ENCODE measurements at regions not wholly inside any gene's neighbourhood (a gene's known extent, or its start where the extent isn't known, plus 50 kb on each side); places are given as distances from the start of the nearest gene placed in this dataset.
"Not testable (repeated sequence)": the region's sequence is repeated elsewhere in the genome, so short reads cannot be mapped to it uniquely, and the experiment has no call there.

- no peaks in the 10 kb centered on the region for H3K36me3 Mint-ChIP-seq
- H3K27me3 ChIP-seq (ENCODE audit: control insufficient read depth, insufficient read depth, low read length) = no peaks in the 10 kb centered on the region
- no peaks in the 10 kb centered on the region for H3K36me3 ChIP-seq (ENCODE audit: control insufficient read depth, insufficient read depth, low read length)
- no peak overlapping the region for H3K27ac ChIP-seq (ENCODE audit: insufficient read depth, low read length, poor library complexity, severe bottlenecking)
- no peak for DNase-seq
- no peak overlapping the region for H3K4me3 Mint-ChIP-seq
- H3K27me3 Mint-ChIP-seq = no peaks in the 10 kb centered on the region
- no peak overlapping the region for H3K4me3 ChIP-seq (ENCODE audit: low read depth, low read length)
- no peak for ATAC-seq (ENCODE audit: low read depth in 2 of 2)
- no peaks in the 10 kb centered on the region for H3K9me3 ChIP-seq (ENCODE audit: control insufficient read depth in 2 of 2, low read length in 2 of 2)
- peaks cover 0 to 5% (median 0%) of the 10 kb centered on the region in 7 donors for H3K9me3 Mint-ChIP-seq
- no peak overlapping the region for H3K27ac Mint-ChIP-seq
- no peaks in the 10 kb centered on the region for H3K4me1 ChIP-seq (ENCODE audit: control insufficient read depth, insufficient read depth, low read length, poor library complexity, severe bottlenecking)
- no peaks in the 10 kb centered on the region for H3K4me1 Mint-ChIP-seq
These were observed 114.0 kb upstream of the SLC35G4 start for GRCh38 chr18:11495441-11495840.

DNA sequence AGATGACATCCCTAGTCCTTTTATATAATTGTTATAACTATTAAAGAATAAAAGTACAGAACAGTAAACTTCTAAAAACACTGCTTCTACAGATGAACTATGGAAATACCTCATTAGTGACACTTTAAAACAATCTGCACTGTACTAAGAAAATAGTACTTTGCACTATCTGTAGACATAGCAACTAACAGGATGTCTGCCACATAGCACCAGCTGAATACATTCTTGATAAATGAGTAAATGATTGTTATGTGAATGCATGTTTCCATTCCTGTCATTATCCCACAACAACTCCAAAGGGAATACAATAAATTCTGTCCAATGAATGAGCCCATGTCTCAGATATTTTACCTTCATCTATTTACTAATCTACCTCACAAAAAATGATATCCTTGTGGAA, 115.3 kb upstream of the SLC35G4 start:
- H3K36me3 ChIP-seq (ENCODE audit: control insufficient read depth, insufficient read depth, low read length) = no peaks in the 10 kb centered on the region
- H3K36me3 Mint-ChIP-seq = no peaks in the 10 kb centered on the region
- no peaks in the 10 kb centered on the region for H3K27me3 ChIP-seq (ENCODE audit: control insufficient read depth, insufficient read depth, low read length)
- H3K4me1 ChIP-seq (ENCODE audit: control insufficient read depth, insufficient read depth, low read length, poor library complexity, severe bottlenecking) = no peaks in the 10 kb centered on the region
- peaks cover 0 to 5% (median 0%) of the 10 kb centered on the region in 7 donors for H3K9me3 Mint-ChIP-seq
- ATAC-seq (ENCODE audit: low read depth in 2 of 2) = no peak
- H3K4me3 Mint-ChIP-seq = no peak overlapping the region
- no peaks in the 10 kb centered on the region for H3K4me1 Mint-ChIP-seq
- no peak for DNase-seq
- no peak overlapping the region for H3K27ac Mint-ChIP-seq
- no peaks in the 10 kb centered on the region for H3K27me3 Mint-ChIP-seq
- no peak overlapping the region for H3K27ac ChIP-seq (ENCODE audit: insufficient read depth, low read length, poor library complexity, severe bottlenecking)
- H3K9me3 ChIP-seq (ENCODE audit: control insufficient read depth in 2 of 2, low read length in 2 of 2) = no peaks in the 10 kb centered on the region
- no peak overlapping the region for H3K4me3 ChIP-seq (ENCODE audit: low read depth, low read length)

DNA sequence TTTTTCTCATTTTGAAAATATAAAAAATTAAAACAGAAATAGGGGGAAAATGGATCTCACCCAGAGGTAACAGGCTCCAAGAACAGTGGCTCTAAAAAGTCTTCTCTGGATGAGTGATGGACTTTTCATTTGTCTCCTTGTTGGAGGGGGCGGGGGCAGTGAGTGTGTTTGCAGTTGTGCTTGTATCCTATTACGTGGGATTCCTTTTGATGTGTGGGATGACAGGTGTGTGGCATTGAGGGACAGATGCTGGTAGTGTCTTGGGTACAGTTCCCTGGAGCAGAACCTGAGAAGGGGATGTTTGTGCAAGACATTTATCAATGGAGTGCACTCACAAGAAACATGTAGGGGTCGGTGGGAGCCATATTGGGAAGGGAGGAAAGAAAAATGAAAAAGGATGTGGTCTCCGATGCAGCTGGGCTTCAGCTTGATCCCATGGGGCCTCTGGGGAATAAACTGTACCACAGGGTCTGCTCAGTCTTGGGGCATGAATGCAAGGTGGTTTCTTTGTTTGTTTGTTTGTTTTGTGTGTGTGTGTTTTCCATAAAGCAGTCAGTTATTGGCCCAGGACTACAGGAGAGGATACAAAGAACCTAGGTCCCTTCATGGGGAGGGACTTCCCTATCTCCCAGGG, 120.0 kb upstream of the SLC35G4 start:
- no peaks in the 10 kb centered on the region for H3K4me1 Mint-ChIP-seq
- H3K9me3 Mint-ChIP-seq = peaks cover 0 to 7% (median 0%) of the 10 kb centered on the region in 7 donors
- Histone ChIP-seq H3K4me3 (ENCODE audit: low read depth, low read length) (no peak overlapping the region), H3K27me3 (ENCODE audit: control insufficient read depth, insufficient read depth, low read length) (no peaks in the 10 kb centered on the region), H3K4me1 (ENCODE audit: control insufficient read depth, insufficient read depth, low read length, poor library complexity, severe bottlenecking) (no peaks in the 10 kb centered on the region), H3K9me3 (ENCODE audit: control insufficient read depth in 2 of 2, low read length in 2 of 2) (no peaks in the 10 kb centered on the region), H3K27ac (ENCODE audit: insufficient read depth, low read length, poor library complexity, severe bottlenecking) (no peak overlapping the region), H3K36me3 (ENCODE audit: control insufficient read depth, insufficient read depth, low read length) (no peaks in the 10 kb centered on the region)
- no peak overlapping the region for H3K4me3 Mint-ChIP-seq
- no peak overlapping the region for H3K27ac Mint-ChIP-seq
- H3K27me3 Mint-ChIP-seq = no peaks in the 10 kb centered on the region
- ATAC-seq (ENCODE audit: low read depth in 2 of 2) = no peak
- DNase-seq = no peak
- no peaks in the 10 kb centered on the region for H3K36me3 Mint-ChIP-seq

GRCh38 chr18:11488175-11488574, 121.2 kb upstream of the SLC35G4 start:
- Mint-ChIP-seq H3K4me3 (no peak overlapping the region), H3K27ac (no peak overlapping the region), H3K36me3 (no peaks in the 10 kb centered on the region), H3K9me3 (peaks cover 0 to 8% (median 0%) of the 10 kb centered on the region in 7 donors), H3K27me3 (no peaks in the 10 kb centered on the region), H3K4me1 (no peaks in the 10 kb centered on the region)
- Histone ChIP-seq H3K4me3 (ENCODE audit: low read depth, low read length) (no peak overlapping the region), H3K27ac (ENCODE audit: insufficient read depth, low read length, poor library complexity, severe bottlenecking) (no peak overlapping the region), H3K27me3 (ENCODE audit: control insufficient read depth, insufficient read depth, low read length) (no peaks in the 10 kb centered on the region), H3K4me1 (ENCODE audit: control insufficient read depth, insufficient read depth, low read length, poor library complexity, severe bottlenecking) (no peaks in the 10 kb centered on the region), H3K9me3 (ENCODE audit: control insufficient read depth in 2 of 2, low read length in 2 of 2) (no peaks in the 10 kb centered on the region), H3K36me3 (ENCODE audit: control insufficient read depth, insufficient read depth, low read length) (no peaks in the 10 kb centered on the region)
- DNase-seq (no peak), ATAC-seq (ENCODE audit: low read depth in 2 of 2) (no peak)

- no peak overlapping the region for H3K27ac ChIP-seq (ENCODE audit: insufficient read depth, low read length, poor library complexity, severe bottlenecking)
- ATAC-seq (ENCODE audit: low read depth in 2 of 2) = no peak
- Mint-ChIP-seq H3K4me1 (no peaks in the 10 kb centered on the region), H3K9me3 (peaks cover 0 to 8% (median 0%) of the 10 kb centered on the region in 7 donors), H3K36me3 (no peaks in the 10 kb centered on the region), H3K27me3 (no peaks in the 10 kb centered on the region), H3K4me3 (no peak overlapping the region), H3K27ac (no peak overlapping the region)
- no peak for DNase-seq
- H3K27me3 ChIP-seq (ENCODE audit: control insufficient read depth, insufficient read depth, low read length) = no peaks in the 10 kb centered on the region
- H3K36me3 ChIP-seq (ENCODE audit: control insufficient read depth, insufficient read depth, low read length) = no peaks in the 10 kb centered on the region
- H3K4me3 ChIP-seq (ENCODE audit: low read depth, low read length) = no peak overlapping the region
- no peaks in the 10 kb centered on the region for H3K4me1 ChIP-seq (ENCODE audit: control insufficient read depth, insufficient read depth, low read length, poor library complexity, severe bottlenecking)
- H3K9me3 ChIP-seq (ENCODE audit: control insufficient read depth in 2 of 2, low read length in 2 of 2) = no peaks in the 10 kb centered on the region
These were observed 122.0 kb upstream of the SLC35G4 start for GRCh38 chr18:11487390-11487789.

DNA sequence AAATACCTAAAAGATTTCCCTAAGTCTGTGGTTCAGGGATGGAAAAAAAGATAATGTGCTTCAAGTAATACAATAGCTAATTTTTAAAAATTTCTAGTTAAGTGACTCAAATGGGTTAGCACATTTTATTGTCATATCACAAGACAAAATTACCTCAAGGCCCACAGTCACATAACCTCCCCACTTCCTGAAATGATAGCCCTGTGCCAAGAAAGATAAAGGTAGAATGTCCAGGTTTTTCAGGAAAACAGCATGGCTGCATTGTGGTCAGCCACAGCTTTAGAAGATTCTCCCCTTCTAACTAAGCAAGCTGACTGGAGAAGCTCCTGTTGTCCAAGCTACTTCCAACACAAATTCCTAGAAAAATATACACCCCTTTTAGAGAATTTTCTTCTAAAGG, 127.1 kb upstream of the SLC35G4 start:
- no peaks in the 10 kb centered on the region for H3K4me1 Mint-ChIP-seq
- H3K27ac Mint-ChIP-seq = no peak overlapping the region
- no peaks in the 10 kb centered on the region for H3K4me1 ChIP-seq (ENCODE audit: control insufficient read depth, insufficient read depth, low read length, poor library complexity, severe bottlenecking)
- no peaks in the 10 kb centered on the region for H3K27me3 ChIP-seq (ENCODE audit: control insufficient read depth, insufficient read depth, low read length)
- DNase-seq (no peak), ATAC-seq (ENCODE audit: low read depth in 2 of 2) (no peak)
- H3K36me3 ChIP-seq (ENCODE audit: control insufficient read depth, insufficient read depth, low read length) = no peaks in the 10 kb centered on the region
- no peaks in the 10 kb centered on the region for H3K27me3 Mint-ChIP-seq
- no peaks in the 10 kb centered on the region for H3K9me3 ChIP-seq (ENCODE audit: control insufficient read depth in 2 of 2, low read length in 2 of 2)
- no peak overlapping the region for H3K4me3 ChIP-seq (ENCODE audit: low read depth, low read length)
- peaks cover 0 to 7% (median 0%) of the 10 kb centered on the region in 7 donors for H3K9me3 Mint-ChIP-seq
- no peak overlapping the region for H3K4me3 Mint-ChIP-seq
- H3K36me3 Mint-ChIP-seq = no peaks in the 10 kb centered on the region
- H3K27ac ChIP-seq (ENCODE audit: insufficient read depth, low read length, poor library complexity, severe bottlenecking) = no peak overlapping the region

- no peaks in the 10 kb centered on the region for H3K4me1 Mint-ChIP-seq
- peaks cover 0 to 14% (median 0%) of the 10 kb centered on the region in 7 donors for H3K9me3 Mint-ChIP-seq
- no peaks in the 10 kb centered on the region for H3K9me3 ChIP-seq (ENCODE audit: control insufficient read depth in 2 of 2, low read length in 2 of 2)
- ATAC-seq (ENCODE audit: low read depth in 2 of 2) = no peak
- no peak for DNase-seq
- H3K27ac ChIP-seq (ENCODE audit: insufficient read depth, low read length, poor library complexity, severe bottlenecking) = no peak overlapping the region
- H3K4me1 ChIP-seq (ENCODE audit: control insufficient read depth, insufficient read depth, low read length, poor library complexity, severe bottlenecking) = no peaks in the 10 kb centered on the region
- H3K4me3 Mint-ChIP-seq = no peak overlapping the region
- no peak overlapping the region for H3K27ac Mint-ChIP-seq
- H3K27me3 ChIP-seq (ENCODE audit: control insufficient read depth, insufficient read depth, low read length) = no peaks in the 10 kb centered on the region
- no peaks in the 10 kb centered on the region for H3K36me3 ChIP-seq (ENCODE audit: control insufficient read depth, insufficient read depth, low read length)
- H3K4me3 ChIP-seq (ENCODE audit: low read depth, low read length) = no peak overlapping the region
- no peaks in the 10 kb centered on the region for H3K27me3 Mint-ChIP-seq
- no peaks in the 10 kb centered on the region for H3K36me3 Mint-ChIP-seq
These were observed 128.7 kb upstream of the SLC35G4 start for GRCh38 chr18:11480692-11481091.

DNA sequence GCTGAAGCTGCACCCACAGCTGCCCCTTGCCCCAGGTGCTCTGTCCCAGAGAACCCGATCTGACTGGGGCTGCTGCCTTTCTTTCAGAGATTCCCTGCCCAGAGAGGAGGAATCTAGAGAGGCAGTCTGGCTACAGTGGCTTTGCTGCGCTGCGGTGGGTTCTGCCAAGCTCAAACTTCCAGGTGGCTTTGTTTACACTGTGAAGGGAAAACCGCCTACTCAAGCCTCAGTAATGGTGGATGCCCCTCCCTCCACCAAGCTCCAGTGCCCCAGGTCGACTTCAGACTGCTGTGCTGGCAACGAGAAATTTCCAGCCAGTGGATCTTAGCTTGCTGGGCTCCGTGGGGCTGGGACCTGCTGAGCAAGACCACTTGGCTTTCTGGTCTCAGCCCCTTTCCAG, 130.4 kb upstream of the SLC35G4 start:
- H3K27ac Mint-ChIP-seq; ATAC-seq (ENCODE audit: low read depth in 2 of 2): not testable (repeated sequence)

More for the DNA sequence above, 130.4 kb upstream of the SLC35G4 start:
- not testable (repeated sequence) for H3K27ac ChIP-seq (ENCODE audit: insufficient read depth, low read length, poor library complexity, severe bottlenecking); H3K9me3 ChIP-seq (ENCODE audit: control insufficient read depth in 2 of 2, low read length in 2 of 2); H3K36me3 ChIP-seq (ENCODE audit: control insufficient read depth, insufficient read depth, low read length); H3K27me3 Mint-ChIP-seq; H3K4me3 Mint-ChIP-seq; DNase-seq; H3K36me3 Mint-ChIP-seq; H3K4me1 Mint-ChIP-seq; H3K4me1 ChIP-seq (ENCODE audit: control insufficient read depth, insufficient read depth, low read length, poor library complexity, severe bottlenecking); H3K4me3 ChIP-seq (ENCODE audit: low read depth, low read length); H3K27me3 ChIP-seq (ENCODE audit: control insufficient read depth, insufficient read depth, low read length)
- peaks cover 0 to 14% (median 1%) of the 10 kb centered on the region in 7 donors for H3K9me3 Mint-ChIP-seq
